ENCODE measurements at regions not wholly inside any gene's neighbourhood (a gene's known extent, or its start where the extent isn't known, plus 50 kb on each side); places are given as distances from the start of the nearest gene placed in this dataset.

DNA sequence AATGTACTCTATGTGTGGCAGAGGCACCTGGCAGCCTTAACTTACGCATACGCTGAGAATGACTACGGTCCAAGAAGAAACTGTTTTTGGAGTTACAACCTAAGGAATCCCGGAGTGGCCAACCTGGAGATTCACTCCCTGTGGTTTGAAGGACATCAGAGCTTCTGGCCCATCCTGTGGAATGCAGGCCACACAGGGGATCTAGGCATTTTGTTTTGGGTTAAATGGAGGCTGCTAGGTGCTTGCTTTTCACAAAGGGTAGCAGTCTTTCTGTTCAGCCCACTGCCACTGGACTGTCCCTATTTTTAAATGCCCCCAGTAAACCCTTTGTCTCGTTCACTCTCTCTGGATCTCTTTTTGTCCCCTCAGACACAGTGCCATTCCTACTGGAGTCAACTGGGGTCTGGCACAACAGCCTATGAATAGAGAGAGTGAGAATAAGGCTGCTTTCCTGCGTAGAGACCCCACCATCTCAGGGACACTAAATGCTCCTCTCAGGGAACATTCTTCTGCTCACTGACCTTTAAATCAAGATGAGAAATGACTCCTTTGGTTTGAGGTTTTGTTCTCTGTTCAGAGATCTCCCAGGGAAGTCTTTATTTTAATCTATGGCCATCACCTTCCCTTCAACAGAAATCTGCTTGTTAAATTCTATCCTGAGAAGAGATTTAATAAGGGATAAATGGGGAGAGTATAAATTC is 124.9 kb downstream of the B3GNT2 start:
- TF ChIP-seq, protein P1, sequence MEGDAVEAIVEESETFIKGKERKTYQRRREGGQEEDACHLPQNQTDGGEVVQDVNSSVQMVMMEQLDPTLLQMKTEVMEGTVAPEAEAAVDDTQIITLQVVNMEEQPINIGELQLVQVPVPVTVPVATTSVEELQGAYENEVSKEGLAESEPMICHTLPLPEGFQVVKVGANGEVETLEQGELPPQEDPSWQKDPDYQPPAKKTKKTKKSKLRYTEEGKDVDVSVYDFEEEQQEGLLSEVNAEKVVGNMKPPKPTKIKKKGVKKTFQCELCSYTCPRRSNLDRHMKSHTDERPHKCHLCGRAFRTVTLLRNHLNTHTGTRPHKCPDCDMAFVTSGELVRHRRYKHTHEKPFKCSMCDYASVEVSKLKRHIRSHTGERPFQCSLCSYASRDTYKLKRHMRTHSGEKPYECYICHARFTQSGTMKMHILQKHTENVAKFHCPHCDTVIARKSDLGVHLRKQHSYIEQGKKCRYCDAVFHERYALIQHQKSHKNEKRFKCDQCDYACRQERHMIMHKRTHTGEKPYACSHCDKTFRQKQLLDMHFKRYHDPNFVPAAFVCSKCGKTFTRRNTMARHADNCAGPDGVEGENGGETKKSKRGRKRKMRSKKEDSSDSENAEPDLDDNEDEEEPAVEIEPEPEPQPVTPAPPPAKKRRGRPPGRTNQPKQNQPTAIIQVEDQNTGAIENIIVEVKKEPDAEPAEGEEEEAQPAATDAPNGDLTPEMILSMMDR (IDR thresholded peaks at IDR 0.05) = no peak
- no peak for TF ChIP-seq EZH2 (IDR thresholded peaks at IDR 0.05; ENCODE audit: borderline replicate concordance, insufficient read depth, low read depth, low read length, poor library complexity, severe bottlenecking)

Data from B cell (primary cell).